ENCODE measurements at regions not wholly inside any gene's neighbourhood (a gene's known extent, or its start where the extent isn't known, plus 50 kb on each side); places are given as distances from the start of the nearest gene placed in this dataset.

GRCh38 chr5:110841137-110841536 lies 102.3 kb downstream of the SLC25A46 start:
- Histone ChIP-seq H3K4me3 (no peak overlapping the region), H3K4me1 (no peaks in the 10 kb centered on the region), H3K27ac (no peak overlapping the region), H3K36me3 (no peaks in the 10 kb centered on the region), H3K9me3 (no peaks in the 10 kb centered on the region), H3K27me3 (no peaks in the 10 kb centered on the region)
- ATAC-seq (no peak), DNase-seq (no peak)
- TF ChIP-seq CTCF (IDR thresholded peaks at IDR 0.05 in 4 of 5, conservative IDR thresholded peaks at IDR 0.05 in 1 of 5) = no peak
- TF ChIP-seq POLR2A (IDR thresholded peaks at IDR 0.05) = no peak
- intact Hi-C loops (cut with DNase I; ENCODE audit: low total_unique reads) = no loop called here
- in situ Hi-C loops (cut with MboI; ENCODE audit: low sequenced_read_pairs in 4 of 4) = no loop called here

GRCh38 chr5:110842948-110843347 lies 104.1 kb downstream of the SLC25A46 start:
- H3K36me3 ChIP-seq = no peaks in the 10 kb centered on the region
- H3K4me3 ChIP-seq = no peak overlapping the region
- no peaks in the 10 kb centered on the region for H3K4me1 ChIP-seq
- no peak for DNase-seq
- no peak for ATAC-seq
- TF ChIP-seq POLR2A (IDR thresholded peaks at IDR 0.05) (no peak), CTCF (IDR thresholded peaks at IDR 0.05 in 4 of 5, conservative IDR thresholded peaks at IDR 0.05 in 1 of 5) (no peak)
- no peak overlapping the region for H3K27ac ChIP-seq
- in situ Hi-C loops (cut with MboI; ENCODE audit: low sequenced_read_pairs in 4 of 4) (no loop called here), intact Hi-C loops (cut with DNase I; ENCODE audit: low total_unique reads) (no loop called here)
- no peaks in the 10 kb centered on the region for H3K9me3 ChIP-seq
- H3K27me3 ChIP-seq = no peaks in the 10 kb centered on the region

GRCh38 chr5:110844251-110844650 lies 105.4 kb downstream of the SLC25A46 start:
- Histone ChIP-seq H3K27me3 (no peaks in the 10 kb centered on the region), H3K36me3 (no peaks in the 10 kb centered on the region), H3K9me3 (no peaks in the 10 kb centered on the region), H3K4me1 (no peaks in the 10 kb centered on the region), H3K27ac (no peak overlapping the region), H3K4me3 (no peak overlapping the region)
- in situ Hi-C loops (cut with MboI; ENCODE audit: low sequenced_read_pairs in 4 of 4) (no loop called here), intact Hi-C loops (cut with DNase I; ENCODE audit: low total_unique reads) (no loop called here)
- DNase-seq = no peak
- TF ChIP-seq CTCF (IDR thresholded peaks at IDR 0.05 in 4 of 5, conservative IDR thresholded peaks at IDR 0.05 in 1 of 5) (no peak), POLR2A (IDR thresholded peaks at IDR 0.05) (no peak)
- ATAC-seq = no peak

GRCh38 chr5:110846398-110847001 lies 107.7 kb downstream of the SLC25A46 start:
- in situ Hi-C loops (cut with MboI; ENCODE audit: low sequenced_read_pairs in 4 of 4) = no loop called here
- no peak for DNase-seq
- no peaks in the 10 kb centered on the region for H3K4me1 ChIP-seq
- H3K9me3 ChIP-seq = no peaks in the 10 kb centered on the region
- ATAC-seq = no peak
- no peaks in the 10 kb centered on the region for H3K36me3 ChIP-seq
- H3K27me3 ChIP-seq = no peaks in the 10 kb centered on the region
- intact Hi-C loops (cut with DNase I; ENCODE audit: low total_unique reads) = no loop called here
- no peak overlapping the region for H3K27ac ChIP-seq
- H3K4me3 ChIP-seq = no peak overlapping the region
- no peak for TF ChIP-seq POLR2A (IDR thresholded peaks at IDR 0.05)
- no peak for TF ChIP-seq CTCF (IDR thresholded peaks at IDR 0.05 in 4 of 5, conservative IDR thresholded peaks at IDR 0.05 in 1 of 5)

GRCh38 chr5:110851357-110851756 lies 112.5 kb downstream of the SLC25A46 start:
- Histone ChIP-seq H3K9me3 (no peaks in the 10 kb centered on the region), H3K4me3 (no peak overlapping the region), H3K27me3 (no peaks in the 10 kb centered on the region), H3K4me1 (no peaks in the 10 kb centered on the region), H3K27ac (no peak overlapping the region), H3K36me3 (no peaks in the 10 kb centered on the region)
- in situ Hi-C loops (cut with MboI; ENCODE audit: low sequenced_read_pairs in 4 of 4) (no loop called here), intact Hi-C loops (cut with DNase I; ENCODE audit: low total_unique reads) (no loop called here)
- DNase-seq (no peak), ATAC-seq (no peak)
- TF ChIP-seq POLR2A (IDR thresholded peaks at IDR 0.05) = no peak
- no peak for TF ChIP-seq CTCF (IDR thresholded peaks at IDR 0.05 in 4 of 5, conservative IDR thresholded peaks at IDR 0.05 in 1 of 5)

Measured in gastrocnemius medialis (tissue), 4 donors.